Brain microvascular endothelial cell (primary cell): ENCODE measurements at regions not wholly inside any gene's neighbourhood (a gene's known extent, or its start where the extent isn't known, plus 50 kb on each side); places are given as distances from the start of the nearest gene placed in this dataset.
A peak's percentile ranks its signal among the peaks of the same experiment; 100 is the strongest.

ENCODE experiments used
- DNase-seq: peaks from one replicate; pipeline ENCODE4 v3.0.0-alpha.2; 2020
- H3K27ac ChIP-seq: fragments of 250-450 bp; sonication (Bioruptor Pico); 2 replicates; pipeline ENCODE4 v1.5.1; 2020; ENCODE audit warnings: mild to moderate bottlenecking, moderate library complexity
- H3K27me3 ChIP-seq: fragments of 250-450 bp; sonication (Bioruptor Pico); replicated peaks from 2 replicates; pipeline ENCODE4 v1.5.1; 2020; ENCODE audit warnings: mild to moderate bottlenecking
- H3K36me3 ChIP-seq: fragments of 250-450 bp; sonication (Bioruptor Pico); replicated peaks from 2 replicates; pipeline ENCODE4 v1.5.1; 2020; ENCODE audit warnings: mild to moderate bottlenecking
- H3K4me3 ChIP-seq: 2 replicates; pipeline ENCODE4 v1.5.1; 2011; ENCODE audit warnings: low read depth, mild to moderate bottlenecking, control low read depth, low read length, moderate library complexity
- in situ Hi-C: cut with HindIII; loops from 2 replicates; pipeline ENCODE4 v1.10.0; 2017; ENCODE audit warnings: low sequenced_read_pairs, low pct_ligation_motif_present
- TF ChIP-seq, protein P1 (sequence below): IDR thresholded peaks from 2 replicates; pipeline ENCODE4 v1.5.1; 2011; ENCODE audit warnings: low read depth, mild to moderate bottlenecking, moderate library complexity, low read length, control low read depth, inconsistent platforms; ENCODE audit errors: missing control alignments

DNA sequence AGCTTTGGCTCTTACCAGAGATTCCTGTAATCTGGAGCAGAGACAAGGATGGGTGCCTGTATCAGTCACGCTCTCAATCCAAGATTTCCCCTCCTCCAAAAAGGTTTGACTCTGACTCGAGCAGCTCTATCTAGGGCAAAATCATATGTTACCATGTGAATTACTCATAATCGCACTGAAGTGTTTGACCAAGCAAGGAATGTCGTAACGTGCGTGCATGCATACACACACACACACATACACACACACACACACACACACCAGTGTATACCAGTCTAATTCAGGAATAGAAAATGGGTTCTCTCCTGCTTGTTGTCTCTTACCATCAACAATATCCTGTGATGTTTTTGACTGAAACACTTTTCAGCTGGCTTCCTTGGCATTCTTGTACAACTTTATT, 835.1 kb downstream of the KCNJ2 start:
- in situ Hi-C loops, result no loop called here
- no peak for DNase-seq
- Histone ChIP-seq H3K4me3 (no peak overlapping the region), H3K27ac (no peak overlapping the region), H3K36me3 (no peaks in the 10 kb centered on the region), H3K27me3 (no peaks in the 10 kb centered on the region)
- TF ChIP-seq, protein P1, sequence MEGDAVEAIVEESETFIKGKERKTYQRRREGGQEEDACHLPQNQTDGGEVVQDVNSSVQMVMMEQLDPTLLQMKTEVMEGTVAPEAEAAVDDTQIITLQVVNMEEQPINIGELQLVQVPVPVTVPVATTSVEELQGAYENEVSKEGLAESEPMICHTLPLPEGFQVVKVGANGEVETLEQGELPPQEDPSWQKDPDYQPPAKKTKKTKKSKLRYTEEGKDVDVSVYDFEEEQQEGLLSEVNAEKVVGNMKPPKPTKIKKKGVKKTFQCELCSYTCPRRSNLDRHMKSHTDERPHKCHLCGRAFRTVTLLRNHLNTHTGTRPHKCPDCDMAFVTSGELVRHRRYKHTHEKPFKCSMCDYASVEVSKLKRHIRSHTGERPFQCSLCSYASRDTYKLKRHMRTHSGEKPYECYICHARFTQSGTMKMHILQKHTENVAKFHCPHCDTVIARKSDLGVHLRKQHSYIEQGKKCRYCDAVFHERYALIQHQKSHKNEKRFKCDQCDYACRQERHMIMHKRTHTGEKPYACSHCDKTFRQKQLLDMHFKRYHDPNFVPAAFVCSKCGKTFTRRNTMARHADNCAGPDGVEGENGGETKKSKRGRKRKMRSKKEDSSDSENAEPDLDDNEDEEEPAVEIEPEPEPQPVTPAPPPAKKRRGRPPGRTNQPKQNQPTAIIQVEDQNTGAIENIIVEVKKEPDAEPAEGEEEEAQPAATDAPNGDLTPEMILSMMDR, result no peak

DNA sequence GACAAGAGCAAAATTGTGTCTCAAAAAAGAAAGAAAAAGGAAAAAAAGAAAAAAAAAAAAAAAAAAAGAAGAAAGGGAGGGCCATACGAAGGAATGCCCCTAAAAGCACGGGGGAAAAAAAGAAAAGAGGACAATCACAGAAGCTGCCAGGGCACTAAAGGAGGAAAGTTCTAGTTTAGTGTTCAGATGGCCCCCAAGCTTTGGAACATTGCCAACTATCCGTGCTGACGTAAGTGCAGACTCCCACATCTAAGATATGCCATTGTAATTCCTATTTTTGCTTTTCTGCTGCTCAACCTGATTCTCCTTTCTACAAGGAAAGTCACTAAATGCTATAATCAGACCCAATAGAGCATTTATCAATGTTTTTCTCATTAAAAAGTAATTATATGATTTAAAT, 842.1 kb downstream of the KCNJ2 start:
- no peaks in the 10 kb centered on the region for H3K36me3 ChIP-seq
- H3K27me3 ChIP-seq, result no peaks in the 10 kb centered on the region
- H3K4me3 ChIP-seq, result no peak overlapping the region
- in situ Hi-C loops, result no loop called here
- no peak for DNase-seq
- TF ChIP-seq, protein P1, result no peak
- H3K27ac ChIP-seq, result no peak overlapping the region

DNA sequence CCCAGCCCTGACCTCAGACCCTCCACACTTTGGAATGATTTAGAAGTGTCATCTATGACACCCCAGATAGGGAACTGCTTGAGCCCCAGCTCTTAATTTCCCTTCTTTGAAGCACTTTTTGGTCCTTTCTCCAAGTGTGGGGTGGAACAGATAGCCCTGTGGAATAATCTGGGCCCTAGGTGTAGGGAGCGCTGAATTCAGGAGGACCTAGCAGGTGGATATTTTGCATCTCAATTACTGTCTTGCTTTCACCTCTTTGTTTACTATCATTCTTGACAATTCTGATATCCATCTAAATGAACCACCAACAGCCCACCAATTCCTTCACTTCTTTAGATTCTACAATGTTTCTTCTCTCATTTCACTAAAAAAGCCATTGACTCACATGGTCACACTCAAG, 850.4 kb downstream of the KCNJ2 start:
- TF ChIP-seq, protein P1, result no peak
- Histone ChIP-seq H3K36me3 (no peaks in the 10 kb centered on the region), H3K4me3 (no peak overlapping the region), H3K27ac (no peak overlapping the region), H3K27me3 (no peaks in the 10 kb centered on the region)
- no peak for DNase-seq
- in situ Hi-C loops, result no loop called here

DNA sequence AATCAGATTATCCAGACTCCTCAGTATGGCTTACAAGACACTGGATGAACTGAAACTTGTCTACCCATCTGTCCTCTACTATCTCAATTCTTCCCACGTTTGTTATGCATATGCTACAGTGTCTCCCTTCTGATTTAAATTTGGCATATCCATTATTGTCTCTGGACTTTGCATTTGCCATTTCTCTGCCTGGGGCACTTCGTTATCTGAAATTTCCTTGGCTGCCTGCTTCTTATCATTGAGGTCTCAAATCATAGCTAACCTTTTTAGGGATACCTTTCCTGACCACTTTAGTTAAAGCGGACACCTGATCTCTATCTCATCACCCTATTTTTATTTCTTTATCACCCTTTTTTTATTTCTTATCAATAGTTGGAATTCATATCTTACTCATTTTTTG, 853.4 kb downstream of the KCNJ2 start:
- TF ChIP-seq, protein P1, result no peak
- in situ Hi-C loops, result no loop called here
- no peak overlapping the region for H3K4me3 ChIP-seq
- no peak for DNase-seq
- no peaks in the 10 kb centered on the region for H3K27me3 ChIP-seq
- no peaks in the 10 kb centered on the region for H3K36me3 ChIP-seq
- H3K27ac ChIP-seq, result no peak overlapping the region

DNA sequence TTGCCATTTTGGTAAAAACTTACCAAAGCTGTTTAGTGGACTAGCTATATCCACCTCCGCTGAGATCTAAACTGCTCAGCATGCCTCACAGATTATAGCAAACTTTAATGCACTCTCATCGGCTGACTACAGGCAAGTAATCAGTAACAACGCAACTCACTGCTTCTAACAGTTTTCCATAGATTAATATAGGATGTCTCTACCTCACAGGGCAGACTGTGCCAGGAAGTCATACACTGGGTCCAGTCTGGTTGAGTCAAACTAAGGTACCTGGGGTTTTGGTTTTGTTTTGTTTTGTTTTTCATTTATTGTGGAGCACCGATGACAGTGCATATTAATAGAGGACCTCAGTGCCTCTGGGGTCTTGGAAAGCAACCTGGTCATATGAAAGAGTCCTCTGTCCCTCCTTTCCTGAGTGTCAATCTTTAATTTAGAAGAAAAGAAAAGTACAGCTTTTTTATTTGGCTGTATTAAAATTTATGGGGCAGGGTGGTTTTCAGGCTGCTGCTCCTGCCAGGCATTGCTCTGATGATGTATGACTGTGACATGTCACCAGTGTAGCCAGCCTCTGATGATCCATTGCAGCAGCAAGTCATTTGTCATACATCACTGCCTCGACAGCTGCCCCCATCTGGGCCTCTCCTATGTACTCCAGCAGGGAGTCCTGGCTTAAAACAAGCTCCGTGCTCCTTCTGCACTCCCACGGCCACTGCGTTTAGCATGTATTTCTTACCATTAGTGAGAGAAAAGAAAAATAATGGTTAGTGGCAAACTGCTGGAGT, 854.1 kb downstream of the KCNJ2 start:
- TF ChIP-seq, protein P1, result no peak
- Histone ChIP-seq H3K36me3 (no peaks in the 10 kb centered on the region), H3K27ac (no peak overlapping the region), H3K27me3 (no peaks in the 10 kb centered on the region), H3K4me3 (no peak overlapping the region)
- in situ Hi-C loops, result no loop called here
- DNase-seq, result peak; percentile 3

DNA sequence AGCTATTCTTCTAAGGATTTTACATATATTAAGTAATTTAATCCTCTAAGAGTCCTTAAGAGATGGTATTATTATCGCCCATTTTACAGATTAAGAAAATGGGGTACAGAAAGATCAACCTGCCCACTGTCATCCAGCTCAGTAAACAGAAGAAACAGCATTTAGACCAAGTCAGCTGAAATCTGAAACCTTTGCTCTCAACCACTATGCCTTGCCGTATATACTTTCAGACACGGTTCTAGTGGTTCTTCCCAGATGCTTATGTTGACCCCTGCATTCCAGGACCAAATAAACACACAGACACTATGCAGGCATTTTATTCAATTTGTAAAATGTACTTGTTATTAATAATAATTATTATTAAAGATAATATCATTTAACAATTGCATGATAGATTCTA, 854.8 kb downstream of the KCNJ2 start:
- in situ Hi-C loops, result no loop called here
- Histone ChIP-seq H3K27me3 (no peaks in the 10 kb centered on the region), H3K4me3 (no peak overlapping the region), H3K27ac (no peak overlapping the region), H3K36me3 (no peaks in the 10 kb centered on the region)
- TF ChIP-seq, protein P1, result no peak
- DNase-seq, result no peak
